ENCODE measurements at regions not wholly inside any gene's neighbourhood (a gene's known extent, or its start where the extent isn't known, plus 50 kb on each side); places are given as distances from the start of the nearest gene placed in this dataset.

- TF ChIP-seq CTCF (IDR thresholded peaks at IDR 0.05) (no peak), POLR2A (IDR thresholded peaks at IDR 0.05) (no peak)
Measured at GRCh38 chr4:22014222-22014741, 65.7 kb upstream of the KCNIP4 start.
